CD8-positive, alpha-beta memory T cell (primary cell): ENCODE measurements at regions not wholly inside any gene's neighbourhood (a gene's known extent, or its start where the extent isn't known, plus 50 kb on each side); places are given as distances from the start of the nearest gene placed in this dataset.

Experiments used
- CTCF ChIA-PET: fragments of 350-600 bp; sonication (Branson Sonifier 250); formaldehyde crosslinking; loops from one replicate; lab custom pipeline; 2021; ENCODE audit warnings: antibody characterized with exemption; lab: Charles Lee
- POLR2A ChIA-PET: fragments of 350-600 bp; sonication (Branson Sonifier 250); formaldehyde crosslinking; loops from one replicate; lab custom pipeline; 2021; ENCODE audit warnings: antibody characterized with exemption; lab: Charles Lee
- DNase-seq, 5 donors: peaks; one replicate each; pipeline versions ENCODE4 v3.0.0 to v3.0.0-alpha.2; 2020 to 2022; ENCODE audit warnings: mixed read lengths in 1 of 5
- H3K27ac ChIP-seq: one replicate; pipeline ENCODE4 v1.7.0; 2013; ENCODE audit warnings: low read depth, mild to moderate bottlenecking, low read length, moderate library complexity
- H3K27me3 ChIP-seq: 2 replicates; pipeline ENCODE4 v1.7.0; 2013; ENCODE audit warnings: low read length, mild to moderate bottlenecking; ENCODE audit not compliant: insufficient read depth, poor library complexity, severe bottlenecking
- H3K36me3 ChIP-seq: 2 replicates; pipeline ENCODE4 v1.7.0; 2013; ENCODE audit warnings: mild to moderate bottlenecking, low read length, moderate library complexity; ENCODE audit not compliant: insufficient read depth
- H3K4me1 ChIP-seq: 2 replicates; pipeline ENCODE4 v1.7.0; 2013; ENCODE audit warnings: mild to moderate bottlenecking, low read length, moderate library complexity; ENCODE audit not compliant: insufficient read depth
- H3K4me3 ChIP-seq: 2 replicates; pipeline ENCODE4 v1.7.0; 2013; ENCODE audit warnings: mild to moderate bottlenecking, low read length
- H3K9me3 ChIP-seq: 2 replicates; pipeline ENCODE4 v1.7.0; 2013; ENCODE audit warnings: mild to moderate bottlenecking, low read length
- H3K27ac Mint-ChIP-seq, 8 donors: one replicate each; pipeline ENCODE4 v1.8.0; 2020 to 2021; ENCODE audit warnings: mixed read lengths in 8 of 8, mild to moderate bottlenecking in 6 of 8, inconsistent platforms in 3 of 8, moderate library complexity in 3 of 8
- H3K27me3 Mint-ChIP-seq, 2 donors: one replicate each; pipeline ENCODE4 v1.8.0; 2020 to 2021; ENCODE audit warnings: mixed read lengths in 2 of 2, mild to moderate bottlenecking in 1 of 2, moderate library complexity in 1 of 2
- H3K36me3 Mint-ChIP-seq, 3 donors: one replicate each; pipeline ENCODE4 v1.8.0; 2020 to 2021; ENCODE audit warnings: mixed read lengths in 3 of 3, inconsistent platforms in 1 of 3, mild to moderate bottlenecking in 1 of 3
- H3K4me1 Mint-ChIP-seq, 3 donors: one replicate each; pipeline ENCODE4 v1.8.0; 2020 to 2021; ENCODE audit warnings: mixed read lengths in 3 of 3, inconsistent platforms in 1 of 3, mild to moderate bottlenecking in 1 of 3
- H3K4me3 Mint-ChIP-seq, 7 donors: one replicate each; pipeline ENCODE4 v1.8.0; 2020 to 2021; ENCODE audit warnings: mixed read lengths in 7 of 7, mild to moderate bottlenecking in 6 of 7, moderate library complexity in 4 of 7, inconsistent platforms in 2 of 7
- H3K9me3 Mint-ChIP-seq, 5 donors: one replicate each; pipeline ENCODE4 v1.8.0; 2020 to 2022; ENCODE audit warnings: mixed read lengths in 5 of 5, mild to moderate bottlenecking in 3 of 5, moderate library complexity in 2 of 5, inconsistent platforms in 1 of 5

- no peak for DNase-seq
- H3K9me3 Mint-ChIP-seq, result no peaks in the 10 kb centered on the region
- CTCF ChIA-PET, result no interaction called here
- H3K4me1 ChIP-seq, result no peaks in the 10 kb centered on the region
- POLR2A ChIA-PET, result no interaction called here
- H3K4me1 Mint-ChIP-seq, result peaks cover 2 to 6% (median 5%) of the 10 kb centered on the region in 3 donors
- H3K27ac Mint-ChIP-seq, result no peak overlapping the region
- H3K27me3 Mint-ChIP-seq, result peaks cover 0 to 3% of the 10 kb centered on the region in 2 donors
- H3K27ac ChIP-seq, result no peak overlapping the region
- H3K27me3 ChIP-seq, result no peaks in the 10 kb centered on the region
- no peaks in the 10 kb centered on the region for H3K36me3 Mint-ChIP-seq
- H3K9me3 ChIP-seq, result no peaks in the 10 kb centered on the region
- H3K4me3 Mint-ChIP-seq, result no peak overlapping the region
- H3K4me3 ChIP-seq, result no peak overlapping the region
- H3K36me3 ChIP-seq, result no peaks in the 10 kb centered on the region
Measured at GRCh38 chr2:216294305-216294704, 78.0 kb downstream of the MARCHF4 start.

DNA sequence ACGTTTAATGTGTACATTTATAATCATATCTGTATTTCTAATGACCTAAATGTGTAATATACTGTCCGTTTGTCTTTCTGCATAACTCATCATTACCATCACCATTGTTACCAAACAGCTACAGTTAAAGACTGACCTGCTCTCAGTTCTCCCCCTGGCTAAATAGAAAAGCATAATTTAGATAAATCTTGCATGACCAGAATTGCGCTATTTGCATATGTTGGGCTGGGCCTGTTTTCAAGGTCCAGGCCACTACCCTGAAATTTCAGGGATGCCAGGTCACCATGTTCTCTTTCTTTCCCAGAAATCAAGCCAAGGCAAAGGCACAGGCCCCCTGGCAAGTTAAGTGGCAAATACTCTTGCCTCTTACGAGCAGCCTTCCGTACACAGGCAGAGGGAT lies 78.4 kb downstream of the MARCHF4 start:
- Histone ChIP-seq H3K36me3 (no peaks in the 10 kb centered on the region), H3K4me3 (no peak overlapping the region), H3K9me3 (no peaks in the 10 kb centered on the region), H3K27ac (no peak overlapping the region), H3K4me1 (no peaks in the 10 kb centered on the region), H3K27me3 (no peaks in the 10 kb centered on the region)
- ChIA-PET CTCF (no interaction called here), POLR2A (no interaction called here)
- Mint-ChIP-seq H3K36me3 (no peaks in the 10 kb centered on the region), H3K4me1 (peaks cover 2 to 6% (median 5%) of the 10 kb centered on the region in 3 donors), H3K27ac (no peak overlapping the region), H3K27me3 (peaks cover 0 to 3% of the 10 kb centered on the region in 2 donors), H3K9me3 (no peaks in the 10 kb centered on the region), H3K4me3 (no peak overlapping the region)
- DNase-seq, result no peak

DNA sequence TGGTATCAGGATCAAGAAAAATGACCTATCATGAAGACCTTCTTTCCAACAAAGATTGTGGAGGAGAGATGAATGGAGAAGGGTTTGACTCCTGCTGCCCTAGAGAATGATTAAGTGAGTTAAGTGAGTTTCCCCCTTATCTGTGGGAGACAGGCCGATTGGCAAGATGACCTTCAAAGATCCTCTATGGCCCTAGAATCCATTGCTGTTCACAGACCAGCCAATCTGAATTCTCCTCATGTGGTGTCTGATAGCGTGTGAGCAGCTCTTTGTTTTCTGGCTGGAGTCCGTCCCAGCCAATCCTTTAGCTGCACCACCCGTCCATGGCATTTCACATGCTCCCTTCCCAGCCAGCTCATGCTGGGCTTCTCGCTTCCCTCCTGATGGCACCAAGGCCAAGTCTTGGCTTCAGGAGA lies 79.4 kb downstream of the MARCHF4 start:
- no peak overlapping the region for H3K4me3 Mint-ChIP-seq
- no peak overlapping the region for H3K27ac ChIP-seq
- H3K36me3 Mint-ChIP-seq, result no peaks in the 10 kb centered on the region
- POLR2A ChIA-PET, result no interaction called here
- no peaks in the 10 kb centered on the region for H3K9me3 ChIP-seq
- H3K4me1 Mint-ChIP-seq, result peaks cover 2 to 6% (median 5%) of the 10 kb centered on the region in 3 donors
- no peak for DNase-seq
- CTCF ChIA-PET, result no interaction called here
- H3K4me3 ChIP-seq, result no peak overlapping the region
- H3K4me1 ChIP-seq, result no peaks in the 10 kb centered on the region
- H3K9me3 Mint-ChIP-seq, result no peaks in the 10 kb centered on the region
- no peaks in the 10 kb centered on the region for H3K27me3 ChIP-seq
- peaks cover 0 to 3% of the 10 kb centered on the region in 2 donors for H3K27me3 Mint-ChIP-seq
- no peak overlapping the region for H3K27ac Mint-ChIP-seq
- H3K36me3 ChIP-seq, result no peaks in the 10 kb centered on the region

- Mint-ChIP-seq H3K27me3 (peaks cover 0 to 3% of the 10 kb centered on the region in 2 donors), H3K27ac (no peak overlapping the region), H3K4me3 (no peak overlapping the region), H3K36me3 (no peaks in the 10 kb centered on the region), H3K9me3 (no peaks in the 10 kb centered on the region), H3K4me1 (peaks cover 2 to 6% (median 5%) of the 10 kb centered on the region in 3 donors)
- H3K36me3 ChIP-seq, result no peaks in the 10 kb centered on the region
- no peaks in the 10 kb centered on the region for H3K9me3 ChIP-seq
- POLR2A ChIA-PET, result no interaction called here
- no peak overlapping the region for H3K27ac ChIP-seq
- CTCF ChIA-PET, result no interaction called here
- DNase-seq, result no peak
- H3K27me3 ChIP-seq, result no peaks in the 10 kb centered on the region
- H3K4me3 ChIP-seq, result no peak overlapping the region
- no peaks in the 10 kb centered on the region for H3K4me1 ChIP-seq
Measured at GRCh38 chr2:216292475-216292874, 79.8 kb downstream of the MARCHF4 start.

GRCh38 chr2:216289470-216289869 lies 82.8 kb downstream of the MARCHF4 start:
- no peak for DNase-seq
- no peak overlapping the region for H3K4me3 ChIP-seq
- ChIA-PET POLR2A (no interaction called here), CTCF (no interaction called here)
- H3K27ac ChIP-seq, result no peak overlapping the region
- no peaks in the 10 kb centered on the region for H3K27me3 ChIP-seq
- H3K4me1 ChIP-seq, result no peaks in the 10 kb centered on the region
- no peaks in the 10 kb centered on the region for H3K36me3 ChIP-seq
- Mint-ChIP-seq H3K4me3 (no peak overlapping the region), H3K27ac (no peak overlapping the region), H3K27me3 (peaks cover 3 to 6% of the 10 kb centered on the region in 2 donors), H3K36me3 (no peaks in the 10 kb centered on the region), H3K9me3 (no peaks in the 10 kb centered on the region), H3K4me1 (no peaks in the 10 kb centered on the region)
- no peaks in the 10 kb centered on the region for H3K9me3 ChIP-seq

- no peaks in the 10 kb centered on the region for H3K9me3 ChIP-seq
- Mint-ChIP-seq H3K27me3 (peaks cover 2 to 6% of the 10 kb centered on the region in 2 donors), H3K27ac (no peak overlapping the region), H3K36me3 (no peaks in the 10 kb centered on the region), H3K4me1 (no peaks in the 10 kb centered on the region), H3K9me3 (no peaks in the 10 kb centered on the region), H3K4me3 (no peak overlapping the region)
- H3K36me3 ChIP-seq, result no peaks in the 10 kb centered on the region
- no peak overlapping the region for H3K4me3 ChIP-seq
- no peaks in the 10 kb centered on the region for H3K4me1 ChIP-seq
- ChIA-PET CTCF (no interaction called here), POLR2A (no interaction called here)
- no peak overlapping the region for H3K27ac ChIP-seq
- DNase-seq, result no peak
- H3K27me3 ChIP-seq, result no peaks in the 10 kb centered on the region
Measured at GRCh38 chr2:216287251-216287650, 85.0 kb downstream of the MARCHF4 start.

DNA sequence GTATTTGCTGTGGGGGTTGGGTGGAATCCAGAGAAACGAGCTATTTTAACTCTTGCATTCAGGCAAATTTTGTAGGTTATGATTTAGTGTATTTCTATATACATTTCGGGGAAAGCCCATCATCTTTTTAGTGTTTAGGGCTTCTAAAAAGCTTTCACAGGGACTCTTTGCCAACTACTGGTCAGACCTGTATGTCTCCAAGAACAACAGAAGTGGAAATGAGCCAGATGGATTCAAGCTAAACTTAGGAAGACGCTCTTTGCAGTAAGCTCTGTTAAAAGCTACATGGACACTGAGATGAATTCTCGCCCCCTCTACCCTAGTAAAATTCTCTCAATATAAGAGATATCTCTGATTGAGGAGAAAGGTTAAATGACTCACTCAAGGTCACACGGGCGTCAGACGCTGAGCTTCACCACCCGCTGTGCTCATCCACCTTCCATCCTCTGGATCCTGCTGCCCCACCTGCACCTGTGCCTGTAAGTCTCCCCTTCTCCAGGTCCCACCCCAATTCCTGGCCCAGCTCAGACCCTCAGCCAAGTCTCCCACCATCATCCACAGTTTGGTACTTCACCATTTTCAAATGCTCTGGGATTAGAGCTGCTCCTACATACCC lies 85.6 kb downstream of the MARCHF4 start:
- Histone ChIP-seq H3K27ac (no peak overlapping the region), H3K4me3 (no peak overlapping the region), H3K4me1 (no peaks in the 10 kb centered on the region), H3K27me3 (no peaks in the 10 kb centered on the region), H3K36me3 (no peaks in the 10 kb centered on the region), H3K9me3 (no peaks in the 10 kb centered on the region)
- no peak for DNase-seq
- Mint-ChIP-seq H3K9me3 (no peaks in the 10 kb centered on the region), H3K36me3 (no peaks in the 10 kb centered on the region), H3K27ac (no peak overlapping the region), H3K4me1 (no peaks in the 10 kb centered on the region), H3K4me3 (no peak overlapping the region), H3K27me3 (peaks cover 2 to 6% of the 10 kb centered on the region in 2 donors)
- POLR2A ChIA-PET, result no interaction called here
- CTCF ChIA-PET, result interaction anchor here (1.2 kb wide), 1 partner anchor 11 kb away, joined by 4 read pairs; no protein-coding TSS in a partner anchor

DNA sequence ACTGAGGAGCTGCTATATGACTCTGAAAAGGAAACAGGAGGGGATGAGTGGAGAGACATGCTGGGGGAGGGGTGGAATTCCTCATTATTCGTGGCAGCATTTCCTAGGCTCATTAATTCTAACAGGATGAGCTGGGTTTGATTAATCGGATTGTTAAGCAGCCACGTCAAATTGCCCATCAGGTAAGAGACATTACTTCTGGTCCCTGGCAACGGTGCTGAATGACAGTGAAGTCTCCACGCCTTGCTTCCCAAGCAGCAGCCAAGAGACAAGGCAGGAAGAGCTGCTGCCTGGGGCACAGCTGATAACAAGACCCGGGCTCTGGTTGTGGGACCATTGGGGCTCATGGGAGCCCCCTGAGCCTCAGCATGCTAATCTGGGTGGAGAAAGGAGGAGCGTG lies 86.6 kb downstream of the MARCHF4 start:
- no peaks in the 10 kb centered on the region for H3K36me3 Mint-ChIP-seq
- Histone ChIP-seq H3K27ac (no peak overlapping the region), H3K4me3 (no peak overlapping the region), H3K36me3 (no peaks in the 10 kb centered on the region), H3K9me3 (no peaks in the 10 kb centered on the region), H3K27me3 (no peaks in the 10 kb centered on the region), H3K4me1 (no peaks in the 10 kb centered on the region)
- peaks cover 2 to 6% of the 10 kb centered on the region in 2 donors for H3K27me3 Mint-ChIP-seq
- H3K4me3 Mint-ChIP-seq, result no peak overlapping the region
- H3K4me1 Mint-ChIP-seq, result no peaks in the 10 kb centered on the region
- POLR2A ChIA-PET, result no interaction called here
- CTCF ChIA-PET, result interaction anchor here (1.2 kb wide), 1 partner anchor 12 kb away, joined by 4 read pairs; no protein-coding TSS in a partner anchor
- no peak for DNase-seq
- H3K9me3 Mint-ChIP-seq, result no peaks in the 10 kb centered on the region
- H3K27ac Mint-ChIP-seq, result no peak overlapping the region
